Ureter (tissue), 1 donor: ENCODE measurements at regions not wholly inside any gene's neighbourhood (a gene's known extent, or its start where the extent isn't known, plus 50 kb on each side); places are given as distances from the start of the nearest gene placed in this dataset.

Experiments used
- DNase-seq: peaks from one replicate; pipeline ENCODE4 v3.0.0-alpha.2; 2020; ENCODE audit warnings: low spot score
- donor health status: DM: yes; HTN: yes; CAD: no.

GRCh38 chr17:55829995-55830612, 79.3 kb downstream of the PCTP start:
- DNase-seq = no peak

- no peak for DNase-seq
These were observed 80.0 kb downstream of the PCTP start for GRCh38 chr17:55830699-55831471.

- DNase-seq = no peak
These were observed 82.5 kb downstream of the PCTP start for GRCh38 chr17:55833306-55833705.

GRCh38 chr17:55842405-55843158, 91.7 kb downstream of the PCTP start:
- DNase-seq = no peak

- no peak for DNase-seq
These were observed 92.9 kb downstream of the PCTP start for GRCh38 chr17:55843785-55844184.

GRCh38 chr17:55845385-55845784, 94.5 kb downstream of the PCTP start:
- peak; percentile 67 for DNase-seq

- no peak for DNase-seq
These were observed 95.9 kb downstream of the PCTP start for GRCh38 chr17:55846745-55847144.

GRCh38 chr17:55852734-55853133, 101.9 kb downstream of the PCTP start:
- DNase-seq = no peak

- DNase-seq = no peak
These were observed 108.5 kb downstream of the PCTP start for GRCh38 chr17:55859301-55859795.

- no peak for DNase-seq
These were observed 114.4 kb downstream of the PCTP start for GRCh38 chr17:55865072-55865762.

GRCh38 chr17:55870044-55870443, 119.2 kb downstream of the PCTP start:
- DNase-seq = no peak

GRCh38 chr17:55872374-55872773, 121.5 kb downstream of the PCTP start:
- no peak for DNase-seq

- no peak for DNase-seq
These were observed 122.3 kb downstream of the PCTP start for GRCh38 chr17:55873017-55873758.

- no peak for DNase-seq
These were observed 132.3 kb downstream of the PCTP start for GRCh38 chr17:55883149-55883548.

GRCh38 chr17:55887531-55887930, 136.7 kb downstream of the PCTP start:
- DNase-seq = no peak

- DNase-seq = no peak
These were observed 138.4 kb downstream of the PCTP start for GRCh38 chr17:55889271-55889670.

- DNase-seq = no peak
These were observed 144.4 kb downstream of the PCTP start for GRCh38 chr17:55895112-55895759.

GRCh38 chr17:55897301-55897700, 146.4 kb downstream of the PCTP start:
- no peak for DNase-seq

GRCh38 chr17:55898195-55898594, 147.3 kb downstream of the PCTP start:
- no peak for DNase-seq

- no peak for DNase-seq
These were observed 149.3 kb downstream of the PCTP start for GRCh38 chr17:55900188-55900587.
